HL-60 (cell line): ENCODE measurements at regions not wholly inside any gene's neighbourhood (a gene's known extent, or its start where the extent isn't known, plus 50 kb on each side); places are given as distances from the start of the nearest gene placed in this dataset.
"Not testable (repeated sequence)": the region's sequence is repeated elsewhere in the genome, so short reads cannot be mapped to it uniquely, and the experiment has no call there.

Experiments used
- CTCF ChIP-seq: IDR thresholded peaks from one replicate; pipeline ENCODE4 v1.5.1; 2011; ENCODE audit warnings: low read length, control low read depth, inconsistent platforms; ENCODE audit not compliant: insufficient read depth
- POLR2AphosphoS5 ChIP-seq: IDR thresholded peaks from 2 replicates; pipeline ENCODE4 v1.6.1; 2012; ENCODE audit warnings: low read depth

GRCh38 chr5:167858186-167858855, 433.1 kb upstream of the WWC1 start:
- TF ChIP-seq CTCF, POLR2AphosphoS5: not testable (repeated sequence)
